ENCODE measurements at regions not wholly inside any gene's neighbourhood (a gene's known extent, or its start where the extent isn't known, plus 50 kb on each side); places are given as distances from the start of the nearest gene placed in this dataset.

GRCh38 chr5:56594792-56595191 is 220.6 kb upstream of the MAP3K1 start:
- H4K20me1 ChIP-seq (ENCODE audit: insufficient read depth): no peaks in the 10 kb centered on the region
- H3K9me3 ChIP-seq: no peaks in the 10 kb centered on the region
- H3K4me2 ChIP-seq: no peak overlapping the region
- H3F3A ChIP-seq (replicated peaks; ENCODE audit: insufficient read depth): no peaks in the 10 kb centered on the region
- no peak overlapping the region for H2AFZ ChIP-seq (ENCODE audit: low read depth)
- TF ChIP-seq FOSL2 (IDR thresholded peaks at IDR 0.05; ENCODE audit: borderline replicate concordance, low read depth) (no peak), IRF3 (IDR thresholded peaks at IDR 0.05; ENCODE audit: low read depth, low read length) (no peak), POLR2AphosphoS5 (IDR thresholded peaks at IDR 0.05; ENCODE audit: low read depth, low read length) (no peak), ELF1 (IDR thresholded peaks at IDR 0.05) (no peak), RFX5 (IDR thresholded peaks at IDR 0.05; ENCODE audit: low read length) (no peak), TCF12 (IDR thresholded peaks at IDR 0.05) (no peak), REST (IDR thresholded peaks at IDR 0.05; ENCODE audit: low read depth, low read length) (no peak), RXRA (IDR thresholded peaks at IDR 0.05; ENCODE audit: borderline replicate concordance, low read depth) (no peak), CHD2 (IDR thresholded peaks at IDR 0.05; ENCODE audit: low read length, partially characterized antibody) (no peak), NRF1 (IDR thresholded peaks at IDR 0.05; ENCODE audit: low read depth, low read length) (no peak), TEAD4 (IDR thresholded peaks at IDR 0.05; ENCODE audit: borderline replicate concordance, insufficient read depth) (no peak), YY1 (IDR thresholded peaks at IDR 0.05; ENCODE audit: low read depth) (no peak), EP300 (IDR thresholded peaks at IDR 0.05; ENCODE audit: borderline replicate concordance in 1 of 2, low read depth in 1 of 2, low read length in 1 of 2) (no peak)
- H3K9ac ChIP-seq: no peak overlapping the region
- ChIA-PET POLR2A (no interaction called here), CTCF (interaction anchor here (1.3 to 2.9 kb wide), 2 partner anchors 10 to 22 kb away, joined by 3 to 9 read pairs; no protein-coding TSS in a partner anchor)
- 59% methylated on average over 3 of the region's 3 CpGs for WGBS (ENCODE audit: low lambda C conversion rate)
- DNase-seq: no peak
- no peak overlapping the region for H3K4me3 ChIP-seq (ENCODE audit: low read depth in 2 of 2, low read length in 1 of 2)
- H3K27me3 ChIP-seq (ENCODE audit: insufficient read depth): no peaks in the 10 kb centered on the region
- no peaks in the 10 kb centered on the region for H3K9me2 ChIP-seq
- H3K27ac ChIP-seq (ENCODE audit: low read depth in 2 of 2, low read length in 1 of 2): no peak overlapping the region
- H3K79me2 ChIP-seq (ENCODE audit: insufficient read depth): no peaks in the 10 kb centered on the region
- no peaks in the 10 kb centered on the region for H3K36me3 ChIP-seq (replicated peaks in 1 of 2; ENCODE audit: control insufficient read depth in 1 of 2, insufficient read depth in 2 of 2, low read length in 1 of 2)
- H3K4me1 ChIP-seq (ENCODE audit: control insufficient read depth in 1 of 2, insufficient read depth in 2 of 2, low read depth in 1 of 2, low read length in 1 of 2): no peaks in the 10 kb centered on the region

GRCh38 chr5:56591081-56591480 is 224.3 kb upstream of the MAP3K1 start:
- Histone ChIP-seq H3F3A (replicated peaks; ENCODE audit: insufficient read depth) (no peaks in the 10 kb centered on the region), H3K4me2 (no peak overlapping the region), H3K4me1 (ENCODE audit: control insufficient read depth in 1 of 2, insufficient read depth in 2 of 2, low read depth in 1 of 2, low read length in 1 of 2) (peaks cover 0 to 9% of the 10 kb centered on the region in 2 experiments; a peak in 1 of 4 replicates), H3K9ac (no peak overlapping the region), H2AFZ (ENCODE audit: low read depth) (no peak overlapping the region), H3K9me3 (no peaks in the 10 kb centered on the region), H3K9me2 (no peaks in the 10 kb centered on the region), H3K36me3 (replicated peaks in 1 of 2; ENCODE audit: control insufficient read depth in 1 of 2, insufficient read depth in 2 of 2, low read length in 1 of 2) (no peaks in the 10 kb centered on the region), H3K27me3 (ENCODE audit: insufficient read depth) (peaks cover 6% of the 10 kb centered on the region; the same call in 1 of the 2 replicates), H3K79me2 (ENCODE audit: insufficient read depth) (no peaks in the 10 kb centered on the region), H4K20me1 (ENCODE audit: insufficient read depth) (no peaks in the 10 kb centered on the region), H3K4me3 (ENCODE audit: low read depth in 2 of 2, low read length in 1 of 2) (no peak overlapping the region), H3K27ac (ENCODE audit: low read depth in 2 of 2, low read length in 1 of 2) (no peak overlapping the region)
- no peak for TF ChIP-seq SMC3 (IDR thresholded peaks at IDR 0.05; ENCODE audit: low read depth, low read length)
- TF ChIP-seq PBX3 (IDR thresholded peaks at IDR 0.05): no peak
- no peak for TF ChIP-seq FOSL2 (IDR thresholded peaks at IDR 0.05; ENCODE audit: borderline replicate concordance, low read depth)
- TF ChIP-seq MEF2A (IDR thresholded peaks at IDR 0.05; ENCODE audit: borderline replicate concordance, low read depth): no peak
- no peak for TF ChIP-seq RAD21 (IDR thresholded peaks at IDR 0.05; ENCODE audit: low read length)
- POLR2A ChIA-PET: interaction anchor here (0.6 kb wide), 1 partner anchor 59 kb away, joined by 3 read pairs; no protein-coding TSS in a partner anchor
- DNase-seq: no peak
- 91% methylated on average over 5 of the region's 5 CpGs for WGBS (ENCODE audit: low lambda C conversion rate)
- CTCF ChIA-PET: no interaction called here
